Right lobe of liver (tissue), 6 donors: ENCODE measurements at regions not wholly inside any gene's neighbourhood (a gene's known extent, or its start where the extent isn't known, plus 50 kb on each side); places are given as distances from the start of the nearest gene placed in this dataset.
A peak's percentile ranks its signal among the peaks of the same experiment; 100 is the strongest.

ENCODE experiments used
- ATAC-seq, 4 donors: fragments of 200-7000 bp; cut with Tn5 transposase; one replicate each; pipeline ENCODE4 v1.9.1; 2020; ENCODE audit warnings: mild to moderate bottlenecking in 4 of 4, moderate library complexity in 4 of 4
- DNase-seq, 3 donors: peaks; one replicate each; pipeline ENCODE4 v3.0.0-alpha.2; 2020
- H3K27ac ChIP-seq, 3 donors: fragments of 200-600 bp; one replicate each; pipeline ENCODE4 v1.8.0; 2022
- H3K27me3 ChIP-seq, 2 donors: fragments of 200-600 bp; one replicate each; pipeline ENCODE4 v1.8.0; 2022
- H3K36me3 ChIP-seq, 4 donors: fragments of 200-600 bp; sonication (generic) in 1 of 4; one replicate each; pipeline versions ENCODE4 v1.5.1 to v1.8.0; 2017 to 2022; ENCODE audit warnings: control low read depth in 1 of 4
- H3K4me1 ChIP-seq, 4 donors: fragments of 200-600 bp; sonication (generic) in 1 of 4; one replicate each; pipeline versions ENCODE4 v1.5.1 to v1.8.0; 2017 to 2022; ENCODE audit warnings: control low read depth in 1 of 4
- H3K4me3 ChIP-seq, 3 donors: fragments of 200-600 bp; one replicate each; pipeline ENCODE4 v1.8.0; 2022
- H3K9me3 ChIP-seq, 4 donors: fragments of 200-600 bp; sonication (generic) in 1 of 4; one replicate each; pipeline versions ENCODE4 v1.5.1 to v1.8.0; 2017 to 2022; ENCODE audit warnings: control low read depth in 1 of 4
- CTCF ChIP-seq, 4 donors: fragments of 200-600 bp in 3 of 4; fragments of 450-650 bp in 1 of 4; IDR thresholded peaks; one replicate each; pipeline versions ENCODE4 v1.5.1 to v1.8.0; 2016 to 2022; ENCODE audit warnings: antibody characterized with exemption in 4 of 4, mild to moderate bottlenecking in 2 of 4
- POLR2A ChIP-seq: fragments of 450-650 bp; IDR thresholded peaks from one replicate; pipeline ENCODE4 v1.6.1; 2017; ENCODE audit warnings: antibody characterized with exemption, mild to moderate bottlenecking
- WGBS: methylation state at CpG from one replicate; pipeline ENCODE4 v1.1.6; 2018; ENCODE audit warnings: low coverage, low lambda C conversion rate; ENCODE audit not compliant: insufficient coverage; ENCODE audit errors: missing lambda C conversion rate; 5-methylcytosine and 5-hydroxymethylcytosine counted together
- intact Hi-C, 2 donors: fragments of 100-400 bp; cut with DNase I; formaldehyde crosslinking; loops; one replicate each; pipeline versions ENCODE4 v1.11.2 to v1.14.1; 2022
- donor health status: DM: no; HTN: yes; CAD: no.
- donor health status: DM: no; HTN: no; CAD: no.
- donor health status: DM: no; HTN: no; CAD: no.
- donor health status: DM: no; HTN: yes; CAD: no.
- donor health status: DM: no; HTN: yes; CAD: no.

- WGBS = 90% methylated on average over 2 of the region's 7 CpGs
These were observed 280.2 kb upstream of the PWP1 start for GRCh38 chr12:107405436-107405835.

GRCh38 chr12:107406932-107407331, 278.7 kb upstream of the PWP1 start:
- 66% methylated on average over 5 of the region's 5 CpGs for WGBS
- ATAC-seq = no peak

More at GRCh38 chr12:107405436-107405835, 280.2 kb upstream of the PWP1 start:
- intact Hi-C loops = loop anchor here in 1 of 2 donors (10.0 kb wide), 1 partner anchor 199 kb away; no protein-coding TSS in a partner anchor
- no peak for ATAC-seq
- H3K27ac ChIP-seq = no peak overlapping the region
- no peaks in the 10 kb centered on the region for H3K27me3 ChIP-seq
- H3K9me3 ChIP-seq = no peaks in the 10 kb centered on the region
- no peaks in the 10 kb centered on the region for H3K4me1 ChIP-seq
- peak in 1 of 3 donors; percentile 46 for DNase-seq
- H3K4me3 ChIP-seq = no peak overlapping the region
- H3K36me3 ChIP-seq = no peaks in the 10 kb centered on the region
- TF ChIP-seq CTCF (IDR thresholded peaks at IDR 0.05) = no peak
- TF ChIP-seq POLR2A = no peak

GRCh38 chr12:107411792-107412535, 273.6 kb upstream of the PWP1 start:
- Histone ChIP-seq H3K36me3 (no peaks in the 10 kb centered on the region), H3K4me1 (peaks cover 0 to 8% (median 3%) of the 10 kb centered on the region in 4 donors), H3K4me3 (no peak overlapping the region), H3K9me3 (no peaks in the 10 kb centered on the region), H3K27ac (no peak overlapping the region), H3K27me3 (no peaks in the 10 kb centered on the region)
- intact Hi-C loops = no loop called here
- no peak for TF ChIP-seq POLR2A
- TF ChIP-seq CTCF (IDR thresholded peaks at IDR 0.05) = no peak
- WGBS = 79% methylated on average over 10 of the region's 14 CpGs
- ATAC-seq = no peak
- no peak for DNase-seq

More at GRCh38 chr12:107406932-107407331, 278.7 kb upstream of the PWP1 start:
- TF ChIP-seq POLR2A (no peak), CTCF (IDR thresholded peaks at IDR 0.05) (no peak)
- DNase-seq = no peak
- H3K4me3 ChIP-seq = no peak overlapping the region
- no peaks in the 10 kb centered on the region for H3K9me3 ChIP-seq
- no peaks in the 10 kb centered on the region for H3K4me1 ChIP-seq
- no peaks in the 10 kb centered on the region for H3K27me3 ChIP-seq
- intact Hi-C loops = loop anchor here in 1 of 2 donors (10.0 kb wide), 1 partner anchor 198 kb away; no protein-coding TSS in a partner anchor
- no peak overlapping the region for H3K27ac ChIP-seq
- H3K36me3 ChIP-seq = no peaks in the 10 kb centered on the region

- Histone ChIP-seq H3K4me3 (no peak overlapping the region), H3K27me3 (no peaks in the 10 kb centered on the region), H3K9me3 (no peaks in the 10 kb centered on the region), H3K27ac (no peak overlapping the region), H3K4me1 (peaks cover 0 to 12% (median 4%) of the 10 kb centered on the region in 4 donors), H3K36me3 (no peaks in the 10 kb centered on the region)
- intact Hi-C loops = no loop called here
- DNase-seq = no peak
- ATAC-seq = no peak
- TF ChIP-seq CTCF (IDR thresholded peaks at IDR 0.05) (no peak), POLR2A (no peak)
- 79% methylated on average over 6 of the region's 7 CpGs for WGBS
These were observed 270.5 kb upstream of the PWP1 start for GRCh38 chr12:107415071-107415470.
